H1 (cell line): ENCODE measurements at regions not wholly inside any gene's neighbourhood (a gene's known extent, or its start where the extent isn't known, plus 50 kb on each side); places are given as distances from the start of the nearest gene placed in this dataset.
A peak's percentile ranks its signal among the peaks of the same experiment; 100 is the strongest.

ENCODE experiments used
- CTCF ChIA-PET: fragments of 300-600 bp; sonication (Branson Sonifier 250); formaldehyde crosslinking; loops from one replicate; lab custom pipeline; 2021; ENCODE audit not compliant: partially characterized antibody; lab: Charles Lee
- POLR2A ChIA-PET: fragments of 300-600 bp; sonication (Branson Sonifier 250); formaldehyde crosslinking; loops from one replicate; lab custom pipeline; 2021; ENCODE audit warnings: inconsistent platforms; ENCODE audit not compliant: partially characterized antibody; lab: Charles Lee
- DNase-seq, 2 experiments: peaks; one replicate each; pipeline versions ENCODE4 v3.0.0 to v3.0.0-alpha.2; 2010 to 2022; ENCODE audit warnings: low spot score in 2 of 2, low read depth in 1 of 2, mixed read lengths in 1 of 2
- FAIRE-seq: peaks from 2 replicates; lab custom pipeline; 2011; peaks lifted over from hg19 to GRCh38; lab: Jason Lieb, UNC
- H2AFZ ChIP-seq: 2 replicates; pipeline ENCODE4 v1.8.1; 2012; ENCODE audit warnings: low read length, inconsistent platforms
- H2AK5ac ChIP-seq: 2 replicates; pipeline ENCODE4 v1.6.1; 2013; ENCODE audit warnings: low read depth, low read length
- H2BK120ac ChIP-seq: replicated peaks from 2 replicates; pipeline ENCODE3; 2013; ENCODE audit warnings: low read depth, low read length, inconsistent platforms
- H2BK12ac ChIP-seq: 2 replicates; pipeline ENCODE4 v1.6.1; 2013; ENCODE audit warnings: low read depth, low read length
- H2BK15ac ChIP-seq: 2 replicates; pipeline ENCODE4 v1.6.1; 2013; ENCODE audit warnings: low read length
- H2BK20ac ChIP-seq: 2 replicates; pipeline ENCODE4 v1.6.1; 2013; ENCODE audit warnings: low read length
- H2BK5ac ChIP-seq: 2 replicates; pipeline ENCODE4 v1.6.1; 2013; ENCODE audit warnings: low read depth, low read length
- H3K14ac ChIP-seq: 2 replicates; pipeline ENCODE4 v1.6.1; 2013; ENCODE audit warnings: inconsistent platforms; ENCODE audit not compliant: insufficient read length
- H3K18ac ChIP-seq: 2 replicates; pipeline ENCODE4 v1.6.1; 2013; ENCODE audit warnings: low read length; ENCODE audit errors: extremely low read depth
- H3K23ac ChIP-seq: 2 replicates; pipeline ENCODE4 v1.6.1; 2013; ENCODE audit warnings: inconsistent platforms; ENCODE audit not compliant: insufficient read length
- H3K23me2 ChIP-seq: 2 replicates; pipeline ENCODE4 v1.6.1; 2013; ENCODE audit warnings: low read depth, low read length
- H3K27ac ChIP-seq: 2 replicates; pipeline ENCODE4 v1.6.1; 2011; ENCODE audit warnings: low read depth, low read length, inconsistent platforms
- H3K27me3 ChIP-seq, 4 experiments: replicated peaks in 1 of 4; 1 replicate in 1 of 4; 2 replicates in 3 of 4; pipeline versions ENCODE4 v1.6.1 to v1.8.1; 2011 to 2013; ENCODE audit warnings: low read length in 3 of 4, mild to moderate bottlenecking in 3 of 4, inconsistent platforms in 2 of 4, mixed read lengths in 2 of 4, moderate library complexity in 1 of 4; ENCODE audit not compliant: control insufficient read depth in 3 of 4, insufficient read depth in 3 of 4; ENCODE audit errors: extremely low read depth in 1 of 4
- H3K36me3 ChIP-seq, 4 experiments: 2 replicates each; pipeline versions ENCODE4 v1.6.1 to v1.8.1; 2011 to 2013; ENCODE audit warnings: mild to moderate bottlenecking in 4 of 4, low read length in 3 of 4, moderate library complexity in 2 of 4, control low read depth in 1 of 4, inconsistent platforms in 1 of 4; ENCODE audit not compliant: insufficient read depth in 4 of 4, control insufficient read depth in 2 of 4
- H3K4ac ChIP-seq: replicated peaks from 2 replicates; pipeline ENCODE3; 2013; ENCODE audit warnings: low read length, low read depth, mixed read lengths, inconsistent platforms; ENCODE audit not compliant: insufficient read length
- H3K4me1 ChIP-seq, 4 experiments: replicated peaks in 1 of 4; 1 replicate in 1 of 4; 2 replicates in 3 of 4; pipeline versions ENCODE4 v1.6.1 to v1.8.1; 2011 to 2013; ENCODE audit warnings: low read length in 3 of 4, inconsistent platforms in 2 of 4, mixed read lengths in 1 of 4; ENCODE audit not compliant: insufficient read depth in 4 of 4, control insufficient read depth in 3 of 4
- H3K4me2 ChIP-seq, 2 experiments: 2 replicates each; pipeline versions ENCODE4 v1.6.1 to v1.8.1; 2011 to 2013; ENCODE audit warnings: low read depth in 2 of 2, low read length in 2 of 2, control low read depth in 1 of 2, inconsistent platforms in 1 of 2, mild to moderate bottlenecking in 1 of 2; ENCODE audit not compliant: insufficient read depth in 1 of 2
- H3K4me3 ChIP-seq, 4 experiments: fragments of 200-600, 300-600 bp in 1 of 4; sonication (generic), shearing (Covaris generic), sonication (Bioruptor Twin) in 1 of 4; 2 replicates each; pipeline versions ENCODE4 v1.5.1 to v1.8.1; 2011 to 2016; ENCODE audit warnings: low read length in 4 of 4, low read depth in 3 of 4, control low read depth in 2 of 4, inconsistent platforms in 2 of 4, mild to moderate bottlenecking in 2 of 4, mixed read lengths in 1 of 4, moderate library complexity in 1 of 4; ENCODE audit not compliant: insufficient read depth in 2 of 4; ENCODE audit errors: extremely low read depth in 1 of 4
- H3K56ac ChIP-seq: replicated peaks from 2 replicates; pipeline ENCODE3; 2013; ENCODE audit warnings: low read depth, mild to moderate bottlenecking, mixed read lengths, low read length, inconsistent platforms; ENCODE audit not compliant: insufficient read length
- H3K79me1 ChIP-seq: 2 replicates; pipeline ENCODE4 v1.6.1; 2013; ENCODE audit warnings: low read depth, low read length, control low read depth
- H3K79me2 ChIP-seq, 2 experiments: 2 replicates each; pipeline versions ENCODE4 v1.6.1 to v1.8.1; 2012 to 2013; ENCODE audit warnings: low read length in 2 of 2, mild to moderate bottlenecking in 2 of 2, inconsistent platforms in 1 of 2; ENCODE audit not compliant: insufficient read depth in 2 of 2, control insufficient read depth in 1 of 2
- H3K9ac ChIP-seq, 4 experiments: replicated peaks in 1 of 4; 1 replicate in 1 of 4; 2 replicates in 3 of 4; pipeline versions ENCODE4 v1.6.1 to v1.8.1; 2011 to 2013; ENCODE audit warnings: low read depth in 3 of 4, low read length in 3 of 4, control low read depth in 2 of 4, mild to moderate bottlenecking in 2 of 4, moderate library complexity in 2 of 4, inconsistent platforms in 1 of 4; ENCODE audit errors: extremely low read depth in 1 of 4
- H3K9me3 ChIP-seq, 2 experiments: 2 replicates each; pipeline versions ENCODE4 v1.6.1 to v1.8.1; 2012 to 2013; ENCODE audit warnings: mild to moderate bottlenecking in 2 of 2, moderate library complexity in 2 of 2, control low read depth in 1 of 2, inconsistent platforms in 1 of 2, low read depth in 1 of 2, low read length in 1 of 2, mixed read lengths in 1 of 2; ENCODE audit not compliant: insufficient read depth in 2 of 2
- H4K20me1 ChIP-seq, 2 experiments: replicated peaks in 1 of 2; 2 replicates each; pipeline versions ENCODE3 to v1.8.1; 2011 to 2013; ENCODE audit warnings: inconsistent platforms in 2 of 2, low read length in 2 of 2, mild to moderate bottlenecking in 1 of 2; ENCODE audit not compliant: insufficient read depth in 2 of 2, control insufficient read depth in 1 of 2
- H4K5ac ChIP-seq: 2 replicates; pipeline ENCODE4 v1.6.1; 2013; ENCODE audit warnings: low read length, low read depth, mixed read lengths, inconsistent platforms; ENCODE audit not compliant: insufficient read length
- H4K8ac ChIP-seq: 2 replicates; pipeline ENCODE4 v1.8.0; 2013; ENCODE audit warnings: mild to moderate bottlenecking, moderate library complexity, low read length, inconsistent platforms; ENCODE audit not compliant: insufficient read depth; ENCODE audit errors: extremely low read depth
- H4K91ac ChIP-seq: replicated peaks from 2 replicates; pipeline ENCODE3; 2013; ENCODE audit warnings: low read length, mixed read lengths, inconsistent platforms; ENCODE audit not compliant: insufficient read length
- KDM1A ChIP-seq: fragments of 200-600, 300-600 bp; sonication (generic); IDR thresholded peaks from 2 replicates; pipeline ENCODE4 v1.7.1; 2016; ENCODE audit warnings: mild to moderate bottlenecking, low read length, borderline replicate concordance
- KDM5A ChIP-seq: fragments of 200-600 bp; IDR thresholded peaks from 2 replicates; pipeline ENCODE4 v1.7.1; 2012; ENCODE audit warnings: mild to moderate bottlenecking, low read length, inconsistent platforms, mixed read lengths
- WGBS, 2 experiments: shearing (Covaris generic) in 1 of 2; methylation state at CpG; one replicate each; pipeline versions ENCODE4 v1.1.6 to v1.1.7; 2013 to 2015; ENCODE audit warnings: low lambda C conversion rate in 2 of 2, mixed read lengths in 2 of 2, inconsistent platforms in 1 of 2, low coverage in 1 of 2, missing lambda C conversion rate in 1 of 2; ENCODE audit not compliant: insufficient replicate concordance in 2 of 2, insufficient coverage in 1 of 2, insufficient read length in 1 of 2; ENCODE audit errors: extremely low coverage in 1 of 2, missing lambda C conversion rate in 1 of 2; 5-methylcytosine and 5-hydroxymethylcytosine counted together

GRCh38 chr20:51083447-51083846 lies 60.5 kb upstream of the KCNG1 start:
- no peak overlapping the region for H2BK12ac ChIP-seq
- CTCF ChIA-PET = interaction anchor here (1.2 to 1.5 kb wide), 2 partner anchors 68 to 226 kb away, joined by 3 read pairs; no protein-coding TSS in a partner anchor
- FAIRE-seq = no peak

More at GRCh38 chr20:51083447-51083846, 60.5 kb upstream of the KCNG1 start:
- Histone ChIP-seq H3K9ac (no peak overlapping the region), H3K9me3 (no peaks in the 10 kb centered on the region), H2BK120ac (no peak overlapping the region), H2AFZ (no peak overlapping the region), H3K4me3 (no peak overlapping the region), H3K4me1 (peaks cover 0 to 2% (median 0%) of the 10 kb centered on the region in 4 experiments; a peak in 1 of 7 replicates), H3K27me3 (no peaks in the 10 kb centered on the region), H3K56ac (no peak overlapping the region), H3K14ac (no peak overlapping the region), H3K18ac (no peak overlapping the region), H2BK20ac (no peak overlapping the region), H4K91ac (no peak overlapping the region), H3K79me1 (no peaks in the 10 kb centered on the region), H3K23me2 (no peaks in the 10 kb centered on the region), H3K23ac (no peak overlapping the region), H2AK5ac (no peak overlapping the region), H2BK15ac (no peak overlapping the region), H4K20me1 (no peaks in the 10 kb centered on the region), H4K5ac (no peak overlapping the region), H4K8ac (no peak overlapping the region), H3K27ac (no peak overlapping the region), H3K4ac (no peak overlapping the region), H2BK5ac (no peak overlapping the region), H3K36me3 (no peaks in the 10 kb centered on the region), H3K4me2 (no peak overlapping the region), H3K79me2 (no peaks in the 10 kb centered on the region)
- 85% methylated on average over 4 of the region's 4 CpGs; no CpG with 5 or more reads in 1 of the 2 experiments for WGBS, 2 experiments
- POLR2A ChIA-PET = no interaction called here
- no peak for DNase-seq
- no peak for TF ChIP-seq KDM5A
- TF ChIP-seq KDM1A = 0 out of 2 replicates have a peak, but pooled peaks have one; percentile 22
- TF ChIP-seq, all 59 proteins: peak for 1
